Ishikawa (cell line): ENCODE measurements at regions not wholly inside any gene's neighbourhood (a gene's known extent, or its start where the extent isn't known, plus 50 kb on each side); places are given as distances from the start of the nearest gene placed in this dataset.

Source experiments
- CEBPB ChIP-seq: IDR thresholded peaks from 2 replicates; pipeline ENCODE4 v1.6.1; 2012
- CREB1 ChIP-seq: IDR thresholded peaks from 2 replicates; pipeline ENCODE4 v1.6.1; 2012; ENCODE audit warnings: low read depth
- EGR1 ChIP-seq: IDR thresholded peaks from 2 replicates; pipeline ENCODE4 v1.6.1; 2012
- EP300 ChIP-seq: IDR thresholded peaks from 2 replicates; pipeline ENCODE4 v1.6.1; 2012; ENCODE audit warnings: borderline replicate concordance
- FOXM1 ChIP-seq: IDR thresholded peaks from 2 replicates; pipeline ENCODE4 v1.6.1; 2012; ENCODE audit warnings: low read depth, borderline replicate concordance
- MAX ChIP-seq: IDR thresholded peaks from 2 replicates; pipeline ENCODE4 v1.6.1; 2012
- NFIC ChIP-seq: IDR thresholded peaks from 2 replicates; pipeline ENCODE4 v1.6.1; 2012
- RAD21 ChIP-seq: IDR thresholded peaks from 2 replicates; pipeline ENCODE4 v1.6.1; 2012; ENCODE audit warnings: low read depth
- REST ChIP-seq: IDR thresholded peaks from 2 replicates; pipeline ENCODE4 v1.6.1; 2012; ENCODE audit warnings: low read depth, mild to moderate bottlenecking
- TAF1 ChIP-seq: IDR thresholded peaks from 2 replicates; pipeline ENCODE4 v1.6.1; 2012; ENCODE audit warnings: low read depth, mild to moderate bottlenecking
- TCF12 ChIP-seq: IDR thresholded peaks from 2 replicates; pipeline ENCODE4 v1.6.1; 2012; ENCODE audit warnings: low read depth
- TEAD4 ChIP-seq: IDR thresholded peaks from 2 replicates; pipeline ENCODE4 v1.6.1; 2012
- USF1 ChIP-seq: IDR thresholded peaks from 2 replicates; pipeline ENCODE4 v1.6.1; 2012
- YY1 ChIP-seq: IDR thresholded peaks from 2 replicates; pipeline ENCODE4 v1.6.1; 2012; ENCODE audit warnings: low read depth
- ZBTB7A ChIP-seq: IDR thresholded peaks from 2 replicates; pipeline ENCODE4 v1.6.1; 2012; ENCODE audit warnings: low read depth

- TF ChIP-seq MAX (no peak), EP300 (no peak), CREB1 (no peak), REST (no peak), CEBPB (no peak), USF1 (no peak), ZBTB7A (no peak), EGR1 (no peak), YY1 (no peak), TEAD4 (no peak), RAD21 (no peak), NFIC (no peak), TAF1 (no peak), TCF12 (no peak), FOXM1 (no peak)
Measured at GRCh38 chr11:119889728-119890280, 160.8 kb upstream of the NECTIN1 start.

GRCh38 chr11:119889111-119889510 lies 160.1 kb upstream of the NECTIN1 start:
- no peak for TF ChIP-seq MAX
- TF ChIP-seq TAF1, result no peak
- TF ChIP-seq ZBTB7A, result no peak
- no peak for TF ChIP-seq REST
- no peak for TF ChIP-seq CEBPB
- TF ChIP-seq TEAD4, result no peak
- TF ChIP-seq EGR1, result no peak
- no peak for TF ChIP-seq CREB1
- TF ChIP-seq TCF12, result no peak
- no peak for TF ChIP-seq RAD21
- TF ChIP-seq YY1, result no peak

GRCh38 chr11:119888119-119888518 lies 159.1 kb upstream of the NECTIN1 start:
- TF ChIP-seq USF1 (no peak), TEAD4 (no peak), ZBTB7A (no peak), CREB1 (no peak), EGR1 (no peak), MAX (no peak), TCF12 (no peak), FOXM1 (no peak), TAF1 (no peak), EP300 (no peak), REST (no peak), RAD21 (no peak), CEBPB (no peak)

GRCh38 chr11:119886667-119887230 lies 157.7 kb upstream of the NECTIN1 start:
- TF ChIP-seq USF1, result no peak
- TF ChIP-seq FOXM1, result no peak
- no peak for TF ChIP-seq ZBTB7A
